H1 (cell line): ENCODE measurements at regions not wholly inside any gene's neighbourhood (a gene's known extent, or its start where the extent isn't known, plus 50 kb on each side); places are given as distances from the start of the nearest gene placed in this dataset.

Experiments
- CTCF ChIA-PET: fragments of 300-600 bp; sonication (Branson Sonifier 250); formaldehyde crosslinking; loops from one replicate; lab custom pipeline; 2021; ENCODE audit not compliant: partially characterized antibody; lab: Charles Lee
- POLR2A ChIA-PET: fragments of 300-600 bp; sonication (Branson Sonifier 250); formaldehyde crosslinking; loops from one replicate; lab custom pipeline; 2021; ENCODE audit warnings: inconsistent platforms; ENCODE audit not compliant: partially characterized antibody; lab: Charles Lee
- DNase-seq, 2 experiments: peaks; one replicate each; pipeline versions ENCODE4 v3.0.0 to v3.0.0-alpha.2; 2010 to 2022; ENCODE audit warnings: low spot score in 2 of 2, low read depth in 1 of 2, mixed read lengths in 1 of 2
- FAIRE-seq: peaks from 2 replicates; lab custom pipeline; 2011; peaks lifted over from hg19 to GRCh38; lab: Jason Lieb, UNC
- H2AFZ ChIP-seq: 2 replicates; pipeline ENCODE4 v1.8.1; 2012; ENCODE audit warnings: low read length, inconsistent platforms
- H2AK5ac ChIP-seq: 2 replicates; pipeline ENCODE4 v1.6.1; 2013; ENCODE audit warnings: low read depth, low read length
- H2BK120ac ChIP-seq: replicated peaks from 2 replicates; pipeline ENCODE3; 2013; ENCODE audit warnings: low read depth, low read length, inconsistent platforms
- H2BK12ac ChIP-seq: 2 replicates; pipeline ENCODE4 v1.6.1; 2013; ENCODE audit warnings: low read depth, low read length
- H2BK15ac ChIP-seq: 2 replicates; pipeline ENCODE4 v1.6.1; 2013; ENCODE audit warnings: low read length
- H2BK20ac ChIP-seq: 2 replicates; pipeline ENCODE4 v1.6.1; 2013; ENCODE audit warnings: low read length
- H2BK5ac ChIP-seq: 2 replicates; pipeline ENCODE4 v1.6.1; 2013; ENCODE audit warnings: low read depth, low read length
- H3K14ac ChIP-seq: 2 replicates; pipeline ENCODE4 v1.6.1; 2013; ENCODE audit warnings: inconsistent platforms; ENCODE audit not compliant: insufficient read length
- H3K18ac ChIP-seq: 2 replicates; pipeline ENCODE4 v1.6.1; 2013; ENCODE audit warnings: low read length; ENCODE audit errors: extremely low read depth
- H3K23ac ChIP-seq: 2 replicates; pipeline ENCODE4 v1.6.1; 2013; ENCODE audit warnings: inconsistent platforms; ENCODE audit not compliant: insufficient read length
- H3K23me2 ChIP-seq: 2 replicates; pipeline ENCODE4 v1.6.1; 2013; ENCODE audit warnings: low read depth, low read length
- H3K27ac ChIP-seq: 2 replicates; pipeline ENCODE4 v1.6.1; 2011; ENCODE audit warnings: low read depth, low read length, inconsistent platforms
- H3K27me3 ChIP-seq, 4 experiments: replicated peaks in 1 of 4; 1 replicate in 1 of 4; 2 replicates in 3 of 4; pipeline versions ENCODE4 v1.6.1 to v1.8.1; 2011 to 2013; ENCODE audit warnings: low read length in 3 of 4, mild to moderate bottlenecking in 3 of 4, inconsistent platforms in 2 of 4, mixed read lengths in 2 of 4, moderate library complexity in 1 of 4; ENCODE audit not compliant: control insufficient read depth in 3 of 4, insufficient read depth in 3 of 4; ENCODE audit errors: extremely low read depth in 1 of 4
- H3K36me3 ChIP-seq, 4 experiments: 2 replicates each; pipeline versions ENCODE4 v1.6.1 to v1.8.1; 2011 to 2013; ENCODE audit warnings: mild to moderate bottlenecking in 4 of 4, low read length in 3 of 4, moderate library complexity in 2 of 4, control low read depth in 1 of 4, inconsistent platforms in 1 of 4; ENCODE audit not compliant: insufficient read depth in 4 of 4, control insufficient read depth in 2 of 4
- H3K4ac ChIP-seq: replicated peaks from 2 replicates; pipeline ENCODE3; 2013; ENCODE audit warnings: low read length, low read depth, mixed read lengths, inconsistent platforms; ENCODE audit not compliant: insufficient read length
- H3K4me1 ChIP-seq, 4 experiments: replicated peaks in 1 of 4; 1 replicate in 1 of 4; 2 replicates in 3 of 4; pipeline versions ENCODE4 v1.6.1 to v1.8.1; 2011 to 2013; ENCODE audit warnings: low read length in 3 of 4, inconsistent platforms in 2 of 4, mixed read lengths in 1 of 4; ENCODE audit not compliant: insufficient read depth in 4 of 4, control insufficient read depth in 3 of 4
- H3K4me2 ChIP-seq, 2 experiments: 2 replicates each; pipeline versions ENCODE4 v1.6.1 to v1.8.1; 2011 to 2013; ENCODE audit warnings: low read depth in 2 of 2, low read length in 2 of 2, control low read depth in 1 of 2, inconsistent platforms in 1 of 2, mild to moderate bottlenecking in 1 of 2; ENCODE audit not compliant: insufficient read depth in 1 of 2
- H3K4me3 ChIP-seq, 4 experiments: fragments of 200-600, 300-600 bp in 1 of 4; sonication (generic), shearing (Covaris generic), sonication (Bioruptor Twin) in 1 of 4; 2 replicates each; pipeline versions ENCODE4 v1.5.1 to v1.8.1; 2011 to 2016; ENCODE audit warnings: low read length in 4 of 4, low read depth in 3 of 4, control low read depth in 2 of 4, inconsistent platforms in 2 of 4, mild to moderate bottlenecking in 2 of 4, mixed read lengths in 1 of 4, moderate library complexity in 1 of 4; ENCODE audit not compliant: insufficient read depth in 2 of 4; ENCODE audit errors: extremely low read depth in 1 of 4
- H3K56ac ChIP-seq: replicated peaks from 2 replicates; pipeline ENCODE3; 2013; ENCODE audit warnings: low read depth, mild to moderate bottlenecking, mixed read lengths, low read length, inconsistent platforms; ENCODE audit not compliant: insufficient read length
- H3K79me1 ChIP-seq: 2 replicates; pipeline ENCODE4 v1.6.1; 2013; ENCODE audit warnings: low read depth, low read length, control low read depth
- H3K79me2 ChIP-seq, 2 experiments: 2 replicates each; pipeline versions ENCODE4 v1.6.1 to v1.8.1; 2012 to 2013; ENCODE audit warnings: low read length in 2 of 2, mild to moderate bottlenecking in 2 of 2, inconsistent platforms in 1 of 2; ENCODE audit not compliant: insufficient read depth in 2 of 2, control insufficient read depth in 1 of 2
- H3K9ac ChIP-seq, 4 experiments: replicated peaks in 1 of 4; 1 replicate in 1 of 4; 2 replicates in 3 of 4; pipeline versions ENCODE4 v1.6.1 to v1.8.1; 2011 to 2013; ENCODE audit warnings: low read depth in 3 of 4, low read length in 3 of 4, control low read depth in 2 of 4, mild to moderate bottlenecking in 2 of 4, moderate library complexity in 2 of 4, inconsistent platforms in 1 of 4; ENCODE audit errors: extremely low read depth in 1 of 4
- H3K9me3 ChIP-seq, 2 experiments: 2 replicates each; pipeline versions ENCODE4 v1.6.1 to v1.8.1; 2012 to 2013; ENCODE audit warnings: mild to moderate bottlenecking in 2 of 2, moderate library complexity in 2 of 2, control low read depth in 1 of 2, inconsistent platforms in 1 of 2, low read depth in 1 of 2, low read length in 1 of 2, mixed read lengths in 1 of 2; ENCODE audit not compliant: insufficient read depth in 2 of 2
- H4K20me1 ChIP-seq, 2 experiments: replicated peaks in 1 of 2; 2 replicates each; pipeline versions ENCODE3 to v1.8.1; 2011 to 2013; ENCODE audit warnings: inconsistent platforms in 2 of 2, low read length in 2 of 2, mild to moderate bottlenecking in 1 of 2; ENCODE audit not compliant: insufficient read depth in 2 of 2, control insufficient read depth in 1 of 2
- H4K5ac ChIP-seq: 2 replicates; pipeline ENCODE4 v1.6.1; 2013; ENCODE audit warnings: low read length, low read depth, mixed read lengths, inconsistent platforms; ENCODE audit not compliant: insufficient read length
- H4K8ac ChIP-seq: 2 replicates; pipeline ENCODE4 v1.8.0; 2013; ENCODE audit warnings: mild to moderate bottlenecking, moderate library complexity, low read length, inconsistent platforms; ENCODE audit not compliant: insufficient read depth; ENCODE audit errors: extremely low read depth
- H4K91ac ChIP-seq: replicated peaks from 2 replicates; pipeline ENCODE3; 2013; ENCODE audit warnings: low read length, mixed read lengths, inconsistent platforms; ENCODE audit not compliant: insufficient read length
- ATF2 ChIP-seq: IDR thresholded peaks from 2 replicates; pipeline ENCODE4 v1.6.1; 2012; ENCODE audit warnings: low read length, inconsistent platforms
- ATF3 ChIP-seq: IDR thresholded peaks from 2 replicates; pipeline ENCODE4 v1.6.1; 2011; ENCODE audit warnings: low read depth, mild to moderate bottlenecking, low read length; ENCODE audit not compliant: insufficient read depth
- BRCA1 ChIP-seq: IDR thresholded peaks from 2 replicates; pipeline ENCODE4 v1.6.1; 2012; ENCODE audit warnings: low read depth, low read length, improper control_type of control experiment
- CBX8 ChIP-seq: fragments of 300-800, 300-1000 bp; sonication (generic); IDR thresholded peaks from 2 replicates; pipeline ENCODE4 v1.7.1; 2016; ENCODE audit warnings: low read depth, low read length, borderline replicate concordance
- FOSL1 ChIP-seq: IDR thresholded peaks from 2 replicates; pipeline ENCODE4 v1.6.1; 2011; ENCODE audit warnings: mild to moderate bottlenecking, low read depth, low read length, moderate library complexity; ENCODE audit not compliant: insufficient read depth
- GTF2F1 ChIP-seq: IDR thresholded peaks from 2 replicates; pipeline ENCODE4 v1.6.1; 2012; ENCODE audit warnings: low read depth, low read length, improper control_type of control experiment, borderline replicate concordance
- HDAC6 ChIP-seq: IDR thresholded peaks from one replicate; pipeline ENCODE4 v1.7.1; 2012; ENCODE audit warnings: low read depth, mild to moderate bottlenecking, inconsistent platforms, low read length, moderate library complexity
- KDM5A ChIP-seq: fragments of 200-600 bp; IDR thresholded peaks from 2 replicates; pipeline ENCODE4 v1.7.1; 2012; ENCODE audit warnings: mild to moderate bottlenecking, low read length, inconsistent platforms, mixed read lengths
- RFX5 ChIP-seq: IDR thresholded peaks from 2 replicates; pipeline ENCODE4 v1.6.1; 2011; ENCODE audit warnings: low read depth, low read length, improper control_type of control experiment, borderline replicate concordance
- RNF2 ChIP-seq: fragments of 200-900, 300-1000 bp; sonication (generic); IDR thresholded peaks from 2 replicates; pipeline ENCODE4 v1.7.1; 2016; ENCODE audit warnings: borderline replicate concordance, low read depth, mild to moderate bottlenecking, antibody characterized with exemption, low read length; ENCODE audit not compliant: poor library complexity, severe bottlenecking; ENCODE audit errors: missing control alignments
- SP1 ChIP-seq: IDR thresholded peaks from 2 replicates; pipeline ENCODE4 v1.6.1; 2011; ENCODE audit warnings: low read depth, low read length
- YY1 ChIP-seq: IDR thresholded peaks from 2 replicates; pipeline ENCODE4 v1.6.1; 2011; ENCODE audit warnings: low read depth, mild to moderate bottlenecking, low read length
- ZNF274 ChIP-seq: IDR thresholded peaks from 2 replicates; pipeline ENCODE4 v1.7.0; 2012; ENCODE audit warnings: low read length, borderline replicate concordance; ENCODE audit errors: extremely low read depth
- WGBS, 2 experiments: shearing (Covaris generic) in 1 of 2; methylation state at CpG; one replicate each; pipeline versions ENCODE4 v1.1.6 to v1.1.7; 2013 to 2015; ENCODE audit warnings: low lambda C conversion rate in 2 of 2, mixed read lengths in 2 of 2, inconsistent platforms in 1 of 2, low coverage in 1 of 2, missing lambda C conversion rate in 1 of 2; ENCODE audit not compliant: insufficient replicate concordance in 2 of 2, insufficient coverage in 1 of 2, insufficient read length in 1 of 2; ENCODE audit errors: extremely low coverage in 1 of 2, missing lambda C conversion rate in 1 of 2; 5-methylcytosine and 5-hydroxymethylcytosine counted together

GRCh38 chr5:74957906-74958305 is 91.7 kb upstream of the FAM169A start:
- H3K14ac ChIP-seq: no peak overlapping the region
- no peak overlapping the region for H2BK12ac ChIP-seq
- ChIA-PET CTCF (no interaction called here), POLR2A (no interaction called here)
- no peaks in the 10 kb centered on the region; the same call in 1 of the 2 replicates for H3K23me2 ChIP-seq
- H4K5ac ChIP-seq: no peak overlapping the region
- no peak overlapping the region for H3K9ac ChIP-seq
- no peaks in the 10 kb centered on the region for H3K4me1 ChIP-seq
- FAIRE-seq (no peak), DNase-seq (no peak)
- no peaks in the 10 kb centered on the region for H4K20me1 ChIP-seq
- no peak overlapping the region for H2AK5ac ChIP-seq
- no peak overlapping the region for H3K4me3 ChIP-seq
- H3K79me2 ChIP-seq: no peaks in the 10 kb centered on the region
- H2BK20ac ChIP-seq: no peak overlapping the region
- H3K56ac ChIP-seq: no peak overlapping the region
- no peak for TF ChIP-seq RNF2
- no peak for TF ChIP-seq RFX5
- TF ChIP-seq ATF3: no peak
- TF ChIP-seq YY1: no peak
- no peak for TF ChIP-seq HDAC6
- TF ChIP-seq SP1: no peak
- TF ChIP-seq ATF2: no peak
- TF ChIP-seq CBX8: no peak
- TF ChIP-seq ZNF274: no peak
- no peak for TF ChIP-seq FOSL1
- no peak for TF ChIP-seq GTF2F1
- TF ChIP-seq BRCA1: no peak
- TF ChIP-seq KDM5A: no peak
- H4K91ac ChIP-seq: no peak overlapping the region
- H2BK5ac ChIP-seq: no peak overlapping the region
- H3K18ac ChIP-seq: no peak overlapping the region
- H2AFZ ChIP-seq: no peak overlapping the region
- no peak overlapping the region for H3K4ac ChIP-seq
- H3K27me3 ChIP-seq: no peaks in the 10 kb centered on the region
- no peak overlapping the region for H3K27ac ChIP-seq
- H3K4me2 ChIP-seq: no peak overlapping the region
- no peaks in the 10 kb centered on the region for H3K9me3 ChIP-seq
- no peak overlapping the region for H4K8ac ChIP-seq
- H3K23ac ChIP-seq: no peak overlapping the region
- H2BK120ac ChIP-seq: no peak overlapping the region
- no peaks in the 10 kb centered on the region for H3K79me1 ChIP-seq
- H3K36me3 ChIP-seq: no peaks in the 10 kb centered on the region
- H2BK15ac ChIP-seq: no peak overlapping the region
- 93% methylated on average over 3 of the region's 3 CpGs; no CpG with 5 or more reads in 1 of the 2 experiments for WGBS, 2 experiments
